ENCODE measurements at regions not wholly inside any gene's neighbourhood (a gene's known extent, or its start where the extent isn't known, plus 50 kb on each side); places are given as distances from the start of the nearest gene placed in this dataset.

DNA sequence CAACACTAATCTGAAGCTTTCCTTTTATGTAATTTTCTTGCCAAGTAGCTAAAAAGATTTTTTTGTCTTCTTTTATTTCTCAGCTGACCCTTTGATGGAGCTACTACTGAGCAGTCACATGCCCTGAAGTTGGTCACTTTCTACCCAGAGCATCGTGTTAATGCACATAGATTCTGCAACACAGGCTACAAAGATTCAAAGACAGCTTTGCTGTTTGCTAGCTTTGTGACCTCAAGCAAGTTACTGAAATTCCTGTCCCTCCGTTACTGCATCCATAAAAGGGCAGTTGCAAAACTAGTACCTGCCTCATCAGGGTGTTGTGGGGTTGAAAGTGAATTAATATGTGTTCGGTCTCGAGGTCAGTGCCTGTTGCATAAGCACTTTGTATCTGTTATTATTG, 179.9 kb downstream of the GAS1 start:
- Histone ChIP-seq H3K9ac (ENCODE audit: low read depth in 1 of 2, low read length in 2 of 2) (no peak overlapping the region), H3K27ac (ENCODE audit: low read depth in 2 of 2, low read length in 2 of 2) (no peak overlapping the region), H3K9me3 (ENCODE audit: control insufficient read depth in 2 of 2, low read length in 2 of 2) (no peaks in the 10 kb centered on the region), H3K4me3 (ENCODE audit: low read length in 2 of 2) (no peak overlapping the region), H3K4me1 (ENCODE audit: control insufficient read depth in 2 of 2, insufficient read depth in 2 of 2, low read length in 2 of 2) (no peaks in the 10 kb centered on the region), H3K36me3 (ENCODE audit: control insufficient read depth in 2 of 2, insufficient read depth in 2 of 2, low read length in 2 of 2) (no peaks in the 10 kb centered on the region), H3K27me3 (ENCODE audit: control insufficient read depth in 2 of 2, insufficient read depth in 2 of 2, low read length in 2 of 2) (no peaks in the 10 kb centered on the region)

DNA sequence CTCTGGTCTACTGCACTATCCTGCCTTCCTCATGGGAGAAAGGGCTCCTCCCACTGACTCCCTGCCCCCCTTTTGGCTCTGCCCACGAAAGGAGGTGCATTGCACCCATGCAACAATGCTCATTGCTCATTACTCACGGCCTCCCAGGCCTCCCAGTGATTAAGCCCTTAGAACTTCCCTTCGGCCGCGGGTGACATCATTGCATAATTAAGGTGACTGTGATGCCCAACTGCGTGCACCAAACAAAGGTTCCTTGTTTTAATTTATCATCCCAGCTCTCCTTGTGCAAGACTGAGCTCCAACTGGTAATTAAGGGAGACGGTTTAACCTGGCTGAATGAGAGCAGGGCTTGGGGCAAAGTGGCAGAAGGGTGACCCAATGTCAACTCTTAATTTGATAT, 180.4 kb downstream of the GAS1 start:
- no peaks in the 10 kb centered on the region for H3K36me3 ChIP-seq (ENCODE audit: control insufficient read depth in 2 of 2, insufficient read depth in 2 of 2, low read length in 2 of 2)
- no peaks in the 10 kb centered on the region for H3K4me1 ChIP-seq (ENCODE audit: control insufficient read depth in 2 of 2, insufficient read depth in 2 of 2, low read length in 2 of 2)
- H3K27ac ChIP-seq (ENCODE audit: low read depth in 2 of 2, low read length in 2 of 2): no peak overlapping the region
- H3K9me3 ChIP-seq (ENCODE audit: control insufficient read depth in 2 of 2, low read length in 2 of 2): no peaks in the 10 kb centered on the region
- H3K4me3 ChIP-seq (ENCODE audit: low read length in 2 of 2): no peak overlapping the region
- no peak overlapping the region for H3K9ac ChIP-seq (ENCODE audit: low read depth in 1 of 2, low read length in 2 of 2)
- H3K27me3 ChIP-seq (ENCODE audit: control insufficient read depth in 2 of 2, insufficient read depth in 2 of 2, low read length in 2 of 2): no peaks in the 10 kb centered on the region

DNA sequence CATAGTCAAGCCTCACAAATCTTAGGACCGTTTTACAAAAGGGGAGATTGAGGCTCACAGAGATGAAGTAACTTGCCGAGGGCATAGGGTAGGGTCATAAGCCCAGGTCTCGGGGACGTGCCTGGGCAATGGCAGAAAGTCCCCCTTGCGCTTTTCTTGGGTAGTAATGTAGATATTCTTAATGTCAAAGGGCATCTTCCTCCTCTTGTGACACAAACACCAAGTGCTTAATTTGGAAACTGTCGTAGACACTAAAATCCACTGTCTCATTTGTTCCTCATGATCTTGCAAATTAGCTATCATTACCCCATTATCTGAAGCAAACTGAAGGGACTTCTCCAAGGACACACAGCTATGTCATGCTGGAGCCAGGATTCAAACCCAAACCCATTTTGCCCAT, 180.8 kb downstream of the GAS1 start:
- Histone ChIP-seq H3K36me3 (ENCODE audit: control insufficient read depth in 2 of 2, insufficient read depth in 2 of 2, low read length in 2 of 2) (no peaks in the 10 kb centered on the region), H3K4me1 (ENCODE audit: control insufficient read depth in 2 of 2, insufficient read depth in 2 of 2, low read length in 2 of 2) (no peaks in the 10 kb centered on the region), H3K27ac (ENCODE audit: low read depth in 2 of 2, low read length in 2 of 2) (no peak overlapping the region), H3K9me3 (ENCODE audit: control insufficient read depth in 2 of 2, low read length in 2 of 2) (no peaks in the 10 kb centered on the region), H3K4me3 (ENCODE audit: low read length in 2 of 2) (no peak overlapping the region), H3K27me3 (ENCODE audit: control insufficient read depth in 2 of 2, insufficient read depth in 2 of 2, low read length in 2 of 2) (no peaks in the 10 kb centered on the region), H3K9ac (ENCODE audit: low read depth in 1 of 2, low read length in 2 of 2) (no peak overlapping the region)

DNA sequence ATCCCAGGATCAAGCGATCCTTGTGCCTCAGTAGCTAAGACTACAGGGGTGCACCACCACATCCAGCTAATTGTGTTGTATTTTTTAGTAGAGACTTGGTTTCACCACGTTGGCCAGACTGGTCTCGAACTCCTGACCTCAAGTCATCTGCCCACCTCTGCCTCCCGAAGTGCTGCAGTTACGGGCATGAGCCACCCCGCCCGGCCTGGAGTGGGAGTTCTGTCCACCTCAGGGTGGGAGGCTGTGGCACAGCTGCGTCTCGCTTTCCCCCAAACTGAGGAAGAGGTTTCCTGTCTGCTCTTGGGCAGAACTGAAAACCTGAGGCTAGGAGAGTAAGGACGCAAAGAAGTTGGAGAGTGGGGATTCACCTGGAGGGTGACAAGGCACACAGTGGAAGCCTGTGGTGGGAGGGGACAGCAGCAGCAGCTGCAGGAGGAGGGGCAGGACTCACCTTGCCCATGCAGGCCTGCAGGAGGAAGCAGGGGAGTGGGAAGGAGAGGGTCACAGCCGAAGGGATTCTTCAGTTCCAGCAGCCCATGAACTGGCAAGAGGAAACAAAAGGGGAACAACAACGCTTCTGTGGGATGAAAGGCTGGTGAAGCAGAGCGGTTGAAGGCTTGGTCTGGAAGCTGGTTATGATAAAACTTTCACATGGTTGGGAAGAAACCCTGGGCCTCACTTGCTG, 181.4 kb downstream of the GAS1 start:
- Histone ChIP-seq H3K9ac (ENCODE audit: low read depth in 1 of 2, low read length in 2 of 2) (no peak overlapping the region), H3K4me3 (ENCODE audit: low read length in 2 of 2) (no peak overlapping the region), H3K36me3 (ENCODE audit: control insufficient read depth in 2 of 2, insufficient read depth in 2 of 2, low read length in 2 of 2) (no peaks in the 10 kb centered on the region), H3K27ac (ENCODE audit: low read depth in 2 of 2, low read length in 2 of 2) (no peak overlapping the region), H3K27me3 (ENCODE audit: control insufficient read depth in 2 of 2, insufficient read depth in 2 of 2, low read length in 2 of 2) (no peaks in the 10 kb centered on the region), H3K4me1 (ENCODE audit: control insufficient read depth in 2 of 2, insufficient read depth in 2 of 2, low read length in 2 of 2) (no peaks in the 10 kb centered on the region), H3K9me3 (ENCODE audit: control insufficient read depth in 2 of 2, low read length in 2 of 2) (no peaks in the 10 kb centered on the region)

DNA sequence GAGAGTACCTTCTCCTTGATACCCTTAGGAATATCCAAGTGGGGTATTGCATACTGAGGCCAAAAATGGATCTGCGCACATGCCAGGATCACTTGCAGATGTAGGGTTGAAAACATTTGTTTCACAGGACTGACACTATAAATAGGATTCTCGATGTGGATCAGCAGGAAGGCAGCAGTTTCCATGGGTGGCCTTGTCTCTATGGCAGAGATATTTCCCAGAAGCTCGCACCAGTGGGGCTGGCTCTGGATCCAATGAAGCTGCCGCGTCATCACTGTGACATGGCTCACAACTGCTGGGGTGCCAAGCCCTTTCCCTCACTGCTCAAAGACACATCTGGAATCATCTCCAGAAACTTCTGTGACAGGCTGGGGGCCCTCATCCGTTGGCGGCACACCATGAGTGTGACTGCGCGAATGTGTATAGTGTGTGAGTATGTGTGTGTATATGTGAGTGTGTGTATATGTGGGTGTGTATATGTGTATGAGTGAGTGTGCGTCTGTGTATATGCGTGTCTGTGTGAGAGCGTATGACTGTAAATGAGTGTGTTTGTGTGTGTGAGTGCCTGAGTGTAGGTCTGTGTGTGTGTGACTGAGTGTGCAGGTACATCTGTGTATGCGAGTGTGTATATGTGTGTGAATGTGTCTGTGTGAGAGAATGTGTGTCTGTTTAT, 182.5 kb downstream of the GAS1 start:
- Histone ChIP-seq H3K4me3 (ENCODE audit: low read length in 2 of 2) (no peak overlapping the region), H3K27me3 (ENCODE audit: control insufficient read depth in 2 of 2, insufficient read depth in 2 of 2, low read length in 2 of 2) (no peaks in the 10 kb centered on the region), H3K9me3 (ENCODE audit: control insufficient read depth in 2 of 2, low read length in 2 of 2) (no peaks in the 10 kb centered on the region), H3K27ac (ENCODE audit: low read depth in 2 of 2, low read length in 2 of 2) (no peak overlapping the region), H3K9ac (ENCODE audit: low read depth in 1 of 2, low read length in 2 of 2) (no peak overlapping the region), H3K36me3 (ENCODE audit: control insufficient read depth in 2 of 2, insufficient read depth in 2 of 2, low read length in 2 of 2) (no peaks in the 10 kb centered on the region), H3K4me1 (ENCODE audit: control insufficient read depth in 2 of 2, insufficient read depth in 2 of 2, low read length in 2 of 2) (no peaks in the 10 kb centered on the region)

DNA sequence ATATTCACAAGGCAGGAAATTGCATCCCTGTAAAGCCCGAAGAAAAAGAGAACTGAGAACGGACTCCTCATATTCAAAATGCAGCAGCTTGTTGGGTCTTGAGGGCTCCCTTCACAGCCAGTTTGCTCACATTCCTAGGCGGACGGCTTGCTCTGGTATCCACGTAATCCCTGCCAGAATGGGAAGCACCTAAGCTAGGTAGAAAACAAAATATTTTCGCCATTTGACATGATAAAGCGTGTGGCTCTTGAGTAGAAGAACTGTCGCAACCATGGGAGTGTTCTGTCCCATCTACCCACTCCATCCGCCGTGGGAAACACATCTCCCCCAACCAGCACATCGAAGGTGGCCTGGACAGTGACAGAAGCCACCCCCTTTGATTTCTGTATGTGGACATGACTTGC, 183.1 kb downstream of the GAS1 start:
- no peak overlapping the region for H3K4me3 ChIP-seq (ENCODE audit: low read length in 2 of 2)
- no peaks in the 10 kb centered on the region for H3K27me3 ChIP-seq (ENCODE audit: control insufficient read depth in 2 of 2, insufficient read depth in 2 of 2, low read length in 2 of 2)
- no peaks in the 10 kb centered on the region for H3K4me1 ChIP-seq (ENCODE audit: control insufficient read depth in 2 of 2, insufficient read depth in 2 of 2, low read length in 2 of 2)
- no peak overlapping the region for H3K9ac ChIP-seq (ENCODE audit: low read depth in 1 of 2, low read length in 2 of 2)
- H3K9me3 ChIP-seq (ENCODE audit: control insufficient read depth in 2 of 2, low read length in 2 of 2): no peaks in the 10 kb centered on the region
- no peaks in the 10 kb centered on the region for H3K36me3 ChIP-seq (ENCODE audit: control insufficient read depth in 2 of 2, insufficient read depth in 2 of 2, low read length in 2 of 2)
- no peak overlapping the region for H3K27ac ChIP-seq (ENCODE audit: low read depth in 2 of 2, low read length in 2 of 2)

DNA sequence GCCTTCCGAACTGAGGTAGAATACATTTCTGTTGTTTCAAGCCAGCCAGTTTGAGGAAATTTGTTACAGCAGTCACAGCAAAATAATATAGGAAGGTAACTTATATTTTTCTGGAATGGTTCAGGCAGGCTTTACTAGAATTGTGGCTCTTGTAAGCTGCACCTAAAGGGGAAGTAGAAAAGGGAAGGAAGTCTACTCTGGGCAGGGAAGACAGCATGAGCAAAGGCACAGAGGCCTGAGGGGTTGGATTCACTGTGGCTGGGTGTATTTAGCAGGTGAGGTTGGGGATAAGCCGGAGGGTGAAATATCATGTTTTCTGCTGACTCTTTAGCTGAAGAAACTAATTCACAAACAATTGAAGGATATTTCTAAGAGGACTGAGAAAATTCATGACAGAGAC, 183.5 kb downstream of the GAS1 start:
- no peaks in the 10 kb centered on the region for H3K27me3 ChIP-seq (ENCODE audit: control insufficient read depth in 2 of 2, insufficient read depth in 2 of 2, low read length in 2 of 2)
- no peak overlapping the region for H3K27ac ChIP-seq (ENCODE audit: low read depth in 2 of 2, low read length in 2 of 2)
- H3K9ac ChIP-seq (ENCODE audit: low read depth in 1 of 2, low read length in 2 of 2): no peak overlapping the region
- H3K4me3 ChIP-seq (ENCODE audit: low read length in 2 of 2): no peak overlapping the region
- no peaks in the 10 kb centered on the region for H3K4me1 ChIP-seq (ENCODE audit: control insufficient read depth in 2 of 2, insufficient read depth in 2 of 2, low read length in 2 of 2)
- no peaks in the 10 kb centered on the region for H3K36me3 ChIP-seq (ENCODE audit: control insufficient read depth in 2 of 2, insufficient read depth in 2 of 2, low read length in 2 of 2)
- H3K9me3 ChIP-seq (ENCODE audit: control insufficient read depth in 2 of 2, low read length in 2 of 2): no peaks in the 10 kb centered on the region

DNA sequence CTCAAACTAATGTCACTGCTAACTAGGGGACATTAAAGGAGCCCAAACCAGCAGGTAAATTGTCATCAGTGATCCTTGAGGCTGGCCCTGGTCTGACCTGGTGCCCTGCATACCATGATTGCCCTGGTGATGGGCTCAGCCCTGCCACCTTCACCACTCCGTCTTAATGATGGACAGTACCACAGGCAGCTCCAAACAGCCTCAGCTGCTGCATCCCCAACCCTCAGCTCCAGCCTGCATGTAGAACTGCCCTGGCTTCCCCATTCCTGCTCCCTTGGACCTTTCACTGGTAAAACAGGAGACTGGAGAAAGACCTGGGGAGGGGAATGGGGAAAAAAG, 190.0 kb downstream of the GAS1 start:
- no peaks in the 10 kb centered on the region for H3K9me3 ChIP-seq (ENCODE audit: control insufficient read depth in 2 of 2, low read length in 2 of 2)
- no peaks in the 10 kb centered on the region for H3K36me3 ChIP-seq (ENCODE audit: control insufficient read depth in 2 of 2, insufficient read depth in 2 of 2, low read length in 2 of 2)
- no peak overlapping the region for H3K9ac ChIP-seq (ENCODE audit: low read depth in 1 of 2, low read length in 2 of 2)
- no peaks in the 10 kb centered on the region for H3K4me1 ChIP-seq (ENCODE audit: control insufficient read depth in 2 of 2, insufficient read depth in 2 of 2, low read length in 2 of 2)
- no peak overlapping the region for H3K4me3 ChIP-seq (ENCODE audit: low read length in 2 of 2)
- H3K27ac ChIP-seq (ENCODE audit: low read depth in 2 of 2, low read length in 2 of 2): no peak overlapping the region
- no peaks in the 10 kb centered on the region for H3K27me3 ChIP-seq (ENCODE audit: control insufficient read depth in 2 of 2, insufficient read depth in 2 of 2, low read length in 2 of 2)

DNA sequence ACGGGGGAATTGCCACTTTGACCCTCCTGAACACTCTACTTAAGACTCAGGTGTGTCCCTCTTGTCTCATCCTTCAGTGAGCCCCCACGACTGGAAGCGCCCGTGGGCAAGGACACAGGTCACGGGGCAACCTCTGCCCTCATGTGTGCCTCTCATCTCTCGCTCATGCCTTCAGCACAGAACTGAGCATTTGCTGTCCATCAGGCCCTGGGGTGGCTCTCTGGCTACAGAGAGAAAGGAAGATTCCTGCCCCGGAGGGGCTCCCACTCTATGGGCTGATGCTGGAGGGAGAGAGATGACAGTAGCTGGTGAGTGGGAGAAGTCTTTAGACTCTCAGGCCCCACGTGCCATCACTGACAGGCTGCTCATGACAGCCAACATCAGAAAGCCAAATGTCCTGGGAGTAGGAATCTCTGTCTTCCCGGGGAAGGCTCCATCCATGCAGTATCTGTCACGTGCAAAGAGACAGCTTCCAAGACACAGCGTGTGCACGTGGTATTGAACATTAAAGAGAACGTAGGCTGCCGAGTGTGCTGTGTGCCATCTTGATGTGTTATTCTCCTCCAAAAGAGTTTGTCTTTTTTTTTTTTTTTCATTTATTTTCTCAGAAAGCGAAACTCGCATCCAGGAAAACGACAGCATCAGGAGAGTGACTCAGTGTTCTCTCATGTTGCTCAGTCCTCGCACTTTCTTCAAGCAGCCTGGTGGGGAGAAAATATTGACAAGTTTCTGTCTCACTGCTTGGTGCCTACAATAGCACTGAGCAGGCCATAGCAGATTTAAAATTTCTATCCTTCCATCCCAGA, 190.5 kb downstream of the GAS1 start:
- Histone ChIP-seq H3K4me3 (ENCODE audit: low read length in 2 of 2) (no peak overlapping the region), H3K4me1 (ENCODE audit: control insufficient read depth in 2 of 2, insufficient read depth in 2 of 2, low read length in 2 of 2) (no peaks in the 10 kb centered on the region), H3K9ac (ENCODE audit: low read depth in 1 of 2, low read length in 2 of 2) (no peak overlapping the region), H3K27ac (ENCODE audit: low read depth in 2 of 2, low read length in 2 of 2) (no peak overlapping the region), H3K27me3 (ENCODE audit: control insufficient read depth in 2 of 2, insufficient read depth in 2 of 2, low read length in 2 of 2) (no peaks in the 10 kb centered on the region), H3K9me3 (ENCODE audit: control insufficient read depth in 2 of 2, low read length in 2 of 2) (no peaks in the 10 kb centered on the region), H3K36me3 (ENCODE audit: control insufficient read depth in 2 of 2, insufficient read depth in 2 of 2, low read length in 2 of 2) (no peaks in the 10 kb centered on the region)

DNA sequence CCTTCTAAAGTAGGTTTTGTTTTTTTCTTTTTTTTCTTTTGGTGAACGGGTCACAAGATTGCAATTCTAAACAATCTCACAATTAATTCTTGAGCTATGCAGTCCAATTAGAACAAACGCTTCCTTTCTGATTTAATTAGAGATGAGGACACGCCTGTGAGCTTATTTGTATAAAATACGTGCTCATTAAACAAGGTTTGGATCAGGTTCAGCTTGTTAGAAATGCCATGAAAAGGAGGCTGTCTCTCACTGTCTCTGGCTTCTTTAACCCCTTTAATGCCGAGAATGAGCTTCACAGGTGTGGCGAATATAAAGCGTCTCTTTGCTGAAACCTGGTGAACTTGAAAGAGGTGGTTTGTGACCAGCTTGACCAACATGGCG, 191.8 kb downstream of the GAS1 start:
- no peaks in the 10 kb centered on the region for H3K36me3 ChIP-seq (ENCODE audit: control insufficient read depth in 2 of 2, insufficient read depth in 2 of 2, low read length in 2 of 2)
- H3K4me1 ChIP-seq (ENCODE audit: control insufficient read depth in 2 of 2, insufficient read depth in 2 of 2, low read length in 2 of 2): no peaks in the 10 kb centered on the region
- H3K4me3 ChIP-seq (ENCODE audit: low read length in 2 of 2): no peak overlapping the region
- no peak overlapping the region for H3K9ac ChIP-seq (ENCODE audit: low read depth in 1 of 2, low read length in 2 of 2)
- H3K9me3 ChIP-seq (ENCODE audit: control insufficient read depth in 2 of 2, low read length in 2 of 2): no peaks in the 10 kb centered on the region
- H3K27ac ChIP-seq (ENCODE audit: low read depth in 2 of 2, low read length in 2 of 2): no peak overlapping the region
- no peaks in the 10 kb centered on the region for H3K27me3 ChIP-seq (ENCODE audit: control insufficient read depth in 2 of 2, insufficient read depth in 2 of 2, low read length in 2 of 2)
